Stimulated activated CD8-positive, alpha-beta memory T cell treated with anti-CD3 and anti-CD28 coated beads, Interleukin-7, amount 100 ng/mL, for 4 hours (primary cell): ENCODE measurements at regions not wholly inside any gene's neighbourhood (a gene's known extent, or its start where the extent isn't known, plus 50 kb on each side); places are given as distances from the start of the nearest gene placed in this dataset.
"Not testable (repeated sequence)": the region's sequence is repeated elsewhere in the genome, so short reads cannot be mapped to it uniquely, and the experiment has no call there.

ENCODE experiments used
- DNase-seq, 2 donors: peaks; one replicate each; pipeline ENCODE4 v3.0.0-alpha.2; 2020; ENCODE audit warnings: low read depth in 2 of 2

DNA sequence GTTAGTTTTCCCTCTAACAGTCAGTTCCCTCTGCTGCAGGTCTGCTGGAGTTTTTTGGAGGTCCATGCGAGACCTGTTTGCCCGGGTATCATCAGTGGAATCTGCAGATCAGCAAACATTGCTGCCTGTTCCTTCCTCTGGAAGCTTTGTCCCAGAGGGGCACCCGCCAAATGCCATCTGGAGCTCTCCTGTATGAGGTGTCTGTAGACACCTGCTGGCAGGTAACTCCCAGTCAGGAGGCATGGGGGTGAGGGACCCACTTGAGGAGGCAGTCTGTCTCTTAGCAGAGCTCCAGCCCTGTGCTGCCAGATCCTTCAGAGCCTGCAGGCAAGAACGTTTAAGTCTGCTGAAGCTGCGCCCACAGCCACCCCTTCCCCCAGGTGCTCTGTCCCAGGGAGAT lies 884.3 kb upstream of the GRIA3 start:
- DNase-seq, result not testable (repeated sequence)

GRCh38 chrX:122301491-122301890 lies 882.6 kb upstream of the GRIA3 start:
- DNase-seq, result no peak

DNA sequence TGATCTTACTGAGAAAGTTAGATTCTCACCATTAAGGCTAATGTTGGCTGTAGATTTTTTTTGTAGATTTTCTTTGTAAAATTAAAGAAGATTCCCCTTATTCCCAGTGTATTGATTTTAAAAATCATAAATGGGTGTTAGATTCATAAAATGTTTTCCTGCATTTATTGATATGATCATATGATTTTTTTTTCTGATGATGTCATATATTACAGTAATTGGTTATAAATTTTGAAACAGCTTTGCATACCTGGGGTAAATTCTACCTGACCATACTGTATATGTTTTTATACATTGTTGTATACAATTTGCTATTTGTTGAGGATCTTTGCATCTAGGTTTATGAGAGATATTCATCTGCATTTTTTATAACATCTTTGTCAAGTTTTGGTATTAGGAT lies 880.3 kb upstream of the GRIA3 start:
- no peak for DNase-seq

- DNase-seq, result no peak
These were observed 839.3 kb upstream of the GRIA3 start for GRCh38 chrX:122344816-122345215.

DNA sequence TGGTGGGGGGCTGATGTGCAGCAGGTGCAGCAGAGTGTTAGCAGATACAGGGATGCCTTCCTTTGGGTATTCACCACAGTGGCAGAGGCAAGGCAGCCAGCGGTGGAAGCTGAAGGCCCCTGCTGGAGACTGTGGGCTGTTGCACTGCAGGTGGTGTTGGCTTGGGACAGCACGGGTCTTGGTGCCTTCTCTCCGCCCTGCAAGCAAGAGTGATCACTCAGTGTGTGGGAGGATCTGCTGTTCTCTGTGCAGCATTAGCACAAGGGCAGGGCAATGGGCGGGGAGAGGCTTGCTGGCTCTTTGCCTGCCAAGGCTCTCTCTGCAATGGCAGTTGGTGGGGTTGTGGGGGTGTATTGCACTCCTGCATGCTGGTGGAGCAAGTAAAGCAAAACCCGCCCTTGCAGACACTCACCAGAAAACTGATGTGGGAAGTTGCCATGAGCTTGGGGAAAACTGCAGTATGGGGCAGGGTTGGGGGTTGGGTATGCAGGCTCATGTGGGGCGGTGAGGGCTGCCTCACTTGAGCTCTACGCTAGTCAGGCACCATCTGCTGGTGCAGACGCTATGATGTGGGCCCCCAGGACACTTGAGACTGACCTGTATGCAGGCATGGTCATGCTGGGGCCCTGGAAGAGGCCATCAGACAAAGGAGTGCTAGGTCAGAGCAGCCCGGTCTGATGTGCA lies 820.8 kb upstream of the GRIA3 start:
- no peak for DNase-seq

DNA sequence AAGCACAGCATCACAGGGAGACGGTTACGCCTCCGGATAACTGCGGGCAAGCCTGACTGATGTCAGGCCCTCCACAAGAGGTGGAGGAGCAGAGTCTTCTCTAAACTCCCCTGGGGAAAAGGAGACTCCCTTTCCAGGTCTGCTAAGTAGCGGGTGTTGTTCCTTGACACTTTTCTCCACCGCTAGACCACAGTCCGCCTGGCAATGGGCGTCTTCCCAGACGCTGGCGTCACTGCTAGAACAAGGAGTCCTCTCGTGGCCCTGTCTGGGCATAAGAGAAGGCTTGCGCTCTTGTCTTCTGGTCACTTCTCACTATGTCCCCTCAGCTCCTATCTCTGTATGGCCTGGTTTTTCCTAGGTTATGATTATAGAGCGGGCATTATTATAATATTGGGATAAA lies 808.5 kb upstream of the GRIA3 start:
- not testable (repeated sequence) for DNase-seq

DNA sequence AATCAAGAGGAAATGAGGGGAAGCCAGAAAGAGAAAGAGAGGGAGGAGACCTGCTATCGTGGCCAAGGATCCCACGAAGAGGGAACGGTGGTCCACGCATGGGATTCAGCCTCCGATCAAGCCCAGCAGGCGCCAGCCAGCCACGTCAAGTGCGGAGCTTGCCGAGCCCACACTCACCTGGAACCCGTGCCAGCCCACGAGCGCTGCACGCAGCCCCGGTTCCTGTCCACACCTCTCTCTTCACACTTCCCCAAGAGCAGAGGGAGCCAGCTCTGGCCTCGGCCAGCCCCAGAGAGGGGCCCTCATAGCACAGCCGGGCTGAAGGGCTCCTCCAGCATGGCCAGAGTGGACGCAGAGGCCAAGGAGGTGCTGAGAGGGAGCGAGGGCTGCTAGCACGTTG lies 795.1 kb upstream of the GRIA3 start:
- DNase-seq, result no peak

GRCh38 chrX:122418758-122419157 lies 765.3 kb upstream of the GRIA3 start:
- no peak for DNase-seq

- no peak for DNase-seq
These were observed 762.5 kb upstream of the GRIA3 start for GRCh38 chrX:122421434-122422121.

DNA sequence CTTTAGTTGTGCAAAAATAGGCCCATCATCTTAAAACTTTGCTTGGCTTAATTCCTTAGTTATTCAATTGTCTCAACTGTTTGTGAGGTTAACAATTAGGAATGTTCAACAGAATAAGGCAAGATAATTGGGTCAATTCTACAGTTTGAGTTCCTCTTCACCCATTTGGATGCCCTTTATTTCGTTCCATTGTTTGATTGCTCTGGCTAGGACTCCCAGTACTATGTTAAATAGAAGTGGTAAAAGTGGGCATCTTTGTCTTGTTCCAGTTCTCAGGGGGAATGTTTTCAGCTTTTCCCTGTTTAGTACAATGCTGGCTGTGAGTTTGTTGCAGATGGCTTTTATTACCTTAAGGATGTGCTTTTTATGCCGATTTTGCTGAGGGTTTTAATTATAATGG lies 761.5 kb upstream of the GRIA3 start:
- no peak for DNase-seq

DNA sequence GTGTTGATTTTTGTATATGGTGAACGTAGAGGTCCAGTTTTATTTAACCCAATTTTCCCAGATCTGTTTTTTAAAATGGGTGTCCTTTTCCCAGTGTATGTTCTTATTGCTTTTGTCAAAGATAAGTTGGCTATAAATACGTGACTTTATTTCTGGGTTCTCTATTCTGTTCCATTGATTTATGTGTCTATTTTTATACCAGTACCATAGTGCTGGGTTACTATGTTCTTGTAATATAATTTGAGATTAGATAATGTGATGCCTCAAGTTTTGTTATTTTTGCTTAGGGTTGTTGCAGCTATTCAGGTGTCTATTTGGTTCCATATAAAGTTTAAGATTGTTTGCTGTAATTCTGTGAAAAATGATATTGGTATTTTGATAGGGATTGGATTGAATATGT lies 749.1 kb upstream of the GRIA3 start:
- DNase-seq, result no peak

DNA sequence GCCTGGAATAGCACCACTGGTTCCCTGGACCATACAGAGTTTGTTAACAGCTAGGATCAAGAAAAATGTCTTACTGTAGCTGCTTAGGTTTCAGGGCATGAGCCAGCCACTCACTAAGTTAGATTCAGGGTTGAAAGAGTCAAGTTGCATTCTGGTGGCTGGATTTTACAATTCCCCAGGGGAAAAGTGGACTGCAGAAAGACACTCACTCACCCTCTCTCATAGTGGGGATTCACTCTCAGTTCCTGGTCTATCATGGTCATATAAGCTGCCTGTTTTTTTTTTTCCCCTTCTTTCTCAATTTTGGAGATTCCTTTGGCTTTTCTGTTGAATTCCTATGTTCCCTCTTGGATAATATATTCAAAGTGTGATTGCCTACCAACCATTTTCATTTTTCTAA lies 744.2 kb upstream of the GRIA3 start:
- DNase-seq, result no peak

DNA sequence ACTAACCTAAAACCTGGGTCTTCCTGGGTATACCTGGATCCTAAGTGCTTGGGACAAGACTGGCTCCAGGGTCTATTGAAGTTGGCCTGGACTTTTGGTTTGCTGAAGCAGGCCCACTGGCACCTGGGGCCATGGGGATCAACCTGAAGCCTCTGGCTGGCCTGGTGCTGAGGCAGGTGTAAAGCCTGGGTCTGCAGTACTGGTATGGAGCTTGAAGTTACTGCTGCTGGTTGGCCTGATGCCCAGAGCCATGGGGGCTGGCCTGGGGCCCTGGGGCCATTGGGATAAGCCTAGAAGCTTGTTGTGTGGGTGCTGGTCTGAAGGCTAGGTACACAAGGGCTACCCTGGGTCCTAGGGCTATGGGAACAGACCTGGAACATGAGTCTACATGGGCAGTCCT lies 743.2 kb upstream of the GRIA3 start:
- no peak for DNase-seq

DNA sequence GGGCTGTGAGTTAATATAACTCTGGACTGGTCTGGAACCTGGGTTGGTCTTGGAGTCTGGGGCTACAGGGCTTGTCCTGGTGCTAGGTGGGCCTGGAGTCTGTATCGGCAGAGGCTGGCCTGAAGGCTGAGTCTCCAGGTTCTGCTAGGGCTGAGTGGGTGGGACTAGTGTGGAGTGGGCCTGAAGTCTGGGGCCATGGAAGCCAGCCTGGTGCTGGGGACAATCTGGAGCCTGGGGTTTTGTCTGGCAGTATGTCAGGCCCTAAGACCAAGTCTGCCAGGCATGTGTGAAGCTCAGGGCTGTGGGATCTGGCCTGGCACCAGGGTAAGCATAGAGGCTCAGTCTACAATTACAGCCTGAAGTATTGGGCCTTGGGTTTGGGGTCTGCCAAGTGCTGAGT lies 742.6 kb upstream of the GRIA3 start:
- no peak for DNase-seq

- DNase-seq, result no peak
These were observed 738.6 kb upstream of the GRIA3 start for GRCh38 chrX:122445466-122445865.

DNA sequence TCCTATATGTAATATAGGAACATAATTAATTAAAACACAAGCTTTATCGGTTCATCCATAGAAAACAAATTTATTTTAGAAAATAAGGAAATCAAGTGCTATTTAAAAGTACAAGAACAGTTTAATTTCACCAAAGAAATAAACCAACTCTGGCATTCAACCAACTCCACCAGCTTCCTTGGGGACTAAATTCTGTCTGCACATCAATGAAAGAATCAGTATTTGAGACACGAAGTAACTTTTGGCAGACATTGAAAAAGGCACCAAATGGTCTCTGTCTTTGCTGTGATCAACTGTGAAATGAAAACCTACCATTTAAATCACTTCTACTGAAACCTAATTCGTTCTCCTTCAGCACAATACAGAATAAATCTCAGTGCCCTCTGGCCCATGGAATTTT lies 719.7 kb upstream of the GRIA3 start:
- DNase-seq, result no peak

GRCh38 chrX:122475306-122475705 lies 708.8 kb upstream of the GRIA3 start:
- DNase-seq, result no peak

DNA sequence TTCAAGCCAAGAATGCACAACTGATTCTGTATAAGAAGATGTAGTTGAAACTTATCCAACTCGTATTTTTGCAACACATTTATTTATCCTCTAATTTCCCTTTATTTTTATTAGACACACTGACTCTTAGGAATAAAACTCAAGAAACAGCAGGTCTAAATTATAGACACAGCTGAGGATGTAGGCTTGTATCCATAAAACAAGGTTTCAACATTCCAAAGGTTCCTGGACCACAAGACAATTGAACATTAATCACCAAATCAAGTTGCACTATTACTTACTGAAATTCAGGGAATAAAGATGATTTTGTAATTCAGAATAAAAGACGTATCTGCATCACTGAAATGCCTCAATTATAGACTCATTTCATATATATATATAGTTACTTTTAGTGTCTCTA lies 683.5 kb upstream of the GRIA3 start:
- DNase-seq, result no peak

DNA sequence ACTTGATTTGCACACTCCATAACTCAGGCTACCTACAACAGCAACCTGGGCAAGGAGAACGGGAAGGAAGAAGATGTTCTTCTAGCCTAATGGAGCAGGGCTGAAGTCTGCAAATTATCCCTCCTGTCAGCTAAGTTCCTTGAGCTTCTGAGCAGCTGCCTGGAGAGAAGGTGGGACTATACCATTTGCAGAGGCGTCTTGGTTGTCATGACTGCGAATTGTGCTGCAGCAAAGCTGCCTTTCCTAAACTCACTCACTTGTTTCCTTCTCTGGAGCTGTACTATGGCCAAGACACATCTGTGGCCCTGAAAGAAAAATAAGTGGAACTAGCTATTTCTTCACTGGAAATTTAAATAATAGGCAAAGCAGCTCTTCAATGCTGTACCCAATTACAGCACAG lies 682.4 kb upstream of the GRIA3 start:
- DNase-seq, result no peak

- DNase-seq, result no peak
These were observed 680.1 kb upstream of the GRIA3 start for GRCh38 chrX:122504026-122504425.

DNA sequence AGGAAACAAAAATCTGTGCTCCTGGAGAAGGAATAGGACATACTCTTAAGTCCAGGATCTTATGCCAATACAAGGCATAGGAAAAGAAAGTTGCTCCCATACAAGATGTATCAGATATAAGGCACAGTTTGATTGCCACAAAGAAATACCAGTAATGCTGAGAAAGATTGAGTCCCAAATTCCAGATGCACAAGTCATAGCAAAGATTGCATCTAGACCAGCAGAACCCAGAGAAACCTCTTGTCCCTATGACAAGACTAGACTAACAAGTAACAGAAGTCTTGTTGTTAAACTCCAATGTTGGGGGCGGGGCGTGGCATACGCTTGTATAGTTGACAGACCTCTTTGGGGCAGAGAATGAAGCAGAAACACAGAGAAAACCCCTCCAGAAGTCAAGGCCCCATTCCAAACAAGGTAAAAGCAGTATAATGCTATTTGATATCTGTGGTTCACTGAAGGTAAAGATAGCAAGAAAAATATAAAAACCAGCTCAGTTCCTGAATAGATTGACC lies 671.5 kb upstream of the GRIA3 start:
- DNase-seq, result no peak

GRCh38 chrX:122517786-122518185 lies 666.3 kb upstream of the GRIA3 start:
- DNase-seq, result no peak

- no peak for DNase-seq
These were observed 638.3 kb upstream of the GRIA3 start for GRCh38 chrX:122545778-122546177.

GRCh38 chrX:122546269-122546668 lies 637.8 kb upstream of the GRIA3 start:
- no peak for DNase-seq
